ENCODE measurements at regions not wholly inside any gene's neighbourhood (a gene's known extent, or its start where the extent isn't known, plus 50 kb on each side); places are given as distances from the start of the nearest gene placed in this dataset.
"Not testable (repeated sequence)": the region's sequence is repeated elsewhere in the genome, so short reads cannot be mapped to it uniquely, and the experiment has no call there.

DNA sequence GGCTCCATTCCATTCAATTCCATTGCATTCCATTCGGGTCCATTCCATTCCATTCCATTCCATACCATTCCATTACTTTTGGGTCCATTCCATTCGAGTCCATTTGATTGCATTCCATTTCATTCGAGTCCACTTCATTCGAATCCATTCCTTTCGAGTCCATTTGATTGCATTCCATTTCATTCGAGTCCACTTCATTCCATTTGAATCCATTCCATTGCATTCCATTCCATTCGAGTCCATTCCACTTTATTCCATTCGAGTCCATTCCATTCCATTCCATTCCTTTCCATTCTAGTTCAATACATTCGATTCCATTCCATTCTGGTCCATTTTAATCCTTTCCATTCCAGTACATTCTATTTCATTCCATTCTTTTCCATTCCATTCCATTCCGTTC is 334.0 kb downstream of the ZNF33B start:
- POLR2A ChIA-PET, result no interaction called here

DNA sequence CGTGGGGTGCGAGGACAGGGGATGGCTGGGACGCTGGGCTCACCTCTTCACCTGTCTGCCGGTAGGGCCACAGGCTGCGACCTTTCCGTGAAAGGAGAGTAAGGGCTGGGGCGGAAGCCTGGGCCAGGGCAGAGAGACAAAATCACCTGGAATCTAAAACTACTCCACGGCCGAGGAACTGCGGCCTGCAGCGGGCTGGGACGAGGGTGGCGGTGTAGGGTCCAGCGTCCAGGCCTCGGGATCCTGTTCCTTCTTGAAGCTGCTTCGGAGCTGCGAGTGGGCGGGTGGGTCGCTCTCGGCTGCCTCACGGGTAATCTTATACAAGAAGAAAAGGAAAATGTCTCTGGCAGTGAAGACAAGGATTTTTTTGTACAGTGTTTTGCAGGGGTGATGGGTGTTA is 356.5 kb downstream of the ZNF33B start:
- POLR2A ChIA-PET; CTCF ChIA-PET; H3K4me3 ChIP-seq (ENCODE audit: low read depth, low read length); DNase-seq (ENCODE audit: low read depth, low spot score): not testable (repeated sequence)

More for the DNA sequence above, 334.0 kb downstream of the ZNF33B start:
- CTCF ChIA-PET, result no interaction called here
- DNase-seq (ENCODE audit: low read depth, low spot score), result no peak
- H3K4me3 ChIP-seq (ENCODE audit: low read depth, low read length), result no peak overlapping the region
- TF ChIP-seq, protein P1, sequence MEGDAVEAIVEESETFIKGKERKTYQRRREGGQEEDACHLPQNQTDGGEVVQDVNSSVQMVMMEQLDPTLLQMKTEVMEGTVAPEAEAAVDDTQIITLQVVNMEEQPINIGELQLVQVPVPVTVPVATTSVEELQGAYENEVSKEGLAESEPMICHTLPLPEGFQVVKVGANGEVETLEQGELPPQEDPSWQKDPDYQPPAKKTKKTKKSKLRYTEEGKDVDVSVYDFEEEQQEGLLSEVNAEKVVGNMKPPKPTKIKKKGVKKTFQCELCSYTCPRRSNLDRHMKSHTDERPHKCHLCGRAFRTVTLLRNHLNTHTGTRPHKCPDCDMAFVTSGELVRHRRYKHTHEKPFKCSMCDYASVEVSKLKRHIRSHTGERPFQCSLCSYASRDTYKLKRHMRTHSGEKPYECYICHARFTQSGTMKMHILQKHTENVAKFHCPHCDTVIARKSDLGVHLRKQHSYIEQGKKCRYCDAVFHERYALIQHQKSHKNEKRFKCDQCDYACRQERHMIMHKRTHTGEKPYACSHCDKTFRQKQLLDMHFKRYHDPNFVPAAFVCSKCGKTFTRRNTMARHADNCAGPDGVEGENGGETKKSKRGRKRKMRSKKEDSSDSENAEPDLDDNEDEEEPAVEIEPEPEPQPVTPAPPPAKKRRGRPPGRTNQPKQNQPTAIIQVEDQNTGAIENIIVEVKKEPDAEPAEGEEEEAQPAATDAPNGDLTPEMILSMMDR (IDR thresholded peaks at IDR 0.05; ENCODE audit: insufficient read depth, low read length, missing control alignments), result no peak

DNA sequence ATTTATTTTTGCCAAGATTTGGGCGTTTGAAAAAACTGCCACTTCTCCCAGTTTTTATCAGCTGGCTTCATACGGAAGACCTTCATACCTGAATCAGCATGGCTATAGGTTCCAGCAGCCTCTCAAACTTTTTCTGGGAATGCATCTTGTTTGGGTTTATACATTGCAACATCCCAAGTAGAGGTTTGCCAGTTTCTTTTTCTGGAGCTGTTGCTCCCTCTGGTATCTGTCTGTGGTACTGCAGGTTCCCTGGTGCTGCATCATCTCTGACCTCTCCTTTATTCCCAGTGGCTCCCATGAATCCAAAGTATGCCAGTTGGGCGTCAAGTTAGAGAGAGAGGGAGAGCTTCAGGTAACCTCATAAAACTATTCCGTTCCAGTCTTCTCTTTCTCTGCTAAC is 368.6 kb downstream of the ZNF33B start:
- DNase-seq (ENCODE audit: low read depth, low spot score); H3K4me3 ChIP-seq (ENCODE audit: low read depth, low read length); POLR2A ChIA-PET; CTCF ChIA-PET: not testable (repeated sequence)

DNA sequence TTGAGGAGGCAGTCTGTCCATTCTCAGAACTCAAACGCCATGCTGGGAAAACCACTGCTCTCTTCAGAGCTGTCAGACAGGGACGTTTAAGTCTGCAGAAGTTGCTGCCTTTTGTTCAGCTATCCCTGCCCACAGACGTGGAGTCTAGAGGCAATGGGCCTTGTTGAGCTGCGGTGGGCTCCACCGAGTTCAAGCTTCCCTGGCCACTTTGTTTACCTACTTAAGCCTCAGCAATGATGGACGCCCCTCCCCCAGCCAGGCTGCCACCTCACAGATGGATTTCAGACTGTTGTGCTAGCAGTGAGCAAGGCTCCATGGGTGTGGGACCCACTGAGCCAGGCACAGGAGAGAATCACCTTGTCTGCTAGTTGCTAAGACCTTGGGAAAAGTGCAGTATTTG is 375.1 kb downstream of the ZNF33B start:
- POLR2A ChIA-PET; DNase-seq (ENCODE audit: low read depth, low spot score); H3K4me3 ChIP-seq (ENCODE audit: low read depth, low read length); CTCF ChIA-PET: not testable (repeated sequence)

DNA sequence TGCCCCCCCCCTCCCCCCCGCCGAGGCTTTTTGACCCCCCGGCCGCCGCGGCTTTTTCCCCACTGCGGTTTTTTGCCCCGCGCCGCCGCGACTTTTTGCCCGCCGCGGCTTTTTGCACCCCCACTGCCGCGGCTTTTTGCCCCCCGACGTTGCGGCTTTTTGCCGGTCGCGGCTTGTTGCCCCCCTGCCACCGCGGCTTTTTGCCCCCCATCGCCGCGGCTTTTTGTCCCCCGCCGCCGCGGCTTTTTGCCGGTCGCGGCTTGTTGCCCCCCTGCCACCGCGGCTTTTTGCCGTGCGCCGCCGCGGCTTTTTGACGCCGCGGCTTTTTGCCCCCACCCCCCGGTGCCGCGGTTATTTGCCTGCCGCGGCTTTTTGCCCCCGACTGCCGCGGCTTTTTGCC is 395.4 kb downstream of the ZNF33B start:
- CTCF ChIA-PET; H3K4me3 ChIP-seq (ENCODE audit: low read depth, low read length); POLR2A ChIA-PET; DNase-seq (ENCODE audit: low read depth, low spot score): not testable (repeated sequence)

DNA sequence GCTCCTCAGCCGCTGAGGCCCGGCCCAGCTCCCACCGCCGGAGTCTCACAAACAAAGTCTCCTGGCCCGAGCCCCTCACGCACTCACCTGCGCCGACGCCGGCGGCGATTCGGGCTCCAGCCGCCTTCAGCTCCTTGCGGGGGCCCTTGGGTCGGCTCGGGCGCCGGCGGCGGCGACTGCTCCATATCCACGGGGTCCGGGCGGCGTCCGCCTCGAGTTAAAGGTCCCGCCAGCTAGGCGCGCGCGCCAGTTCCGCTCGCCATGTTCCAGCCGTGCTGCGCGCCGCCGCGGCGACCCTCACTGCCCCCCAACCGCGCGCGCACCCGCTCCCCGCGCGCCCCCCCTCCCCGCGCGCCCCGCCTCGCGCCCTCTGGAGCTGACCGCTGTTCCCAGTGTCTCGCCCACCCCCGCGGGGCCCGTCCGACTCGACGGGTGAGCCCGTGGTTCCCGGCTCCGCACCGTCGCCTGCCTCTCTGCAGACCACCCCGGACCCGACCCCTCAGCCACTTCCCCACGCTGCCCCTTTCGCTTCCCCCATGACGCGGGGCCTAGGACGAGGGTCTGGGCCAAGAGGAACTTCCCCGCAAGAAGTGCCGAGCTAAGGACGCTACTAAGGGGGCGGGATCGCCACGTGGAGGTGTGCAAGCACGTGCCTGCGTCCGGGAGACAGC is 396.1 kb downstream of the ZNF33B start:
- no peak overlapping the region for H3K4me3 ChIP-seq (ENCODE audit: low read depth, low read length)
- DNase-seq (ENCODE audit: low read depth, low spot score), result no peak
- POLR2A ChIA-PET, result no interaction called here
- CTCF ChIA-PET, result no interaction called here
- TF ChIP-seq, protein P1 (IDR thresholded peaks at IDR 0.05; ENCODE audit: insufficient read depth, low read length, missing control alignments), result no peak

DNA sequence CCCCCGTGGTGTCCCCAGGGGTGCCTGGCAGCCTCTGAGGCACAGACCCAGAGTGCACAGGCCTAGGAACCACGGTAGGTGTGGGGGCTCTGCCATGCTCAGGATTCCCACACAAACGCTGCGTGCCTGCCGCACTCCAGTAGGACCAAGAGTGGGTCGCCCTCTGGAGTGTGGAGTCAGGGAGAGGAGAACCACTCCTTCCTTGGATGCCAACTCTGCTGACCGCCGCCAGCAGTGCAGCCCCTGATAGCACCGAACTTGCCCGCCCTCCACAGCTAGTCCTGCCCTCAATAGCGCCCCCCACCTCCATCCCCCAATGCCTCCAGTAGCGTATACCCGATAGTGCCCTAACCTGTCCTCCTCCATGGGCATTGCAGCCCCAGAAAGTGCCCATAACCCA is 402.0 kb downstream of the ZNF33B start:
- POLR2A ChIA-PET; CTCF ChIA-PET; DNase-seq (ENCODE audit: low read depth, low spot score); H3K4me3 ChIP-seq (ENCODE audit: low read depth, low read length): not testable (repeated sequence)

DNA sequence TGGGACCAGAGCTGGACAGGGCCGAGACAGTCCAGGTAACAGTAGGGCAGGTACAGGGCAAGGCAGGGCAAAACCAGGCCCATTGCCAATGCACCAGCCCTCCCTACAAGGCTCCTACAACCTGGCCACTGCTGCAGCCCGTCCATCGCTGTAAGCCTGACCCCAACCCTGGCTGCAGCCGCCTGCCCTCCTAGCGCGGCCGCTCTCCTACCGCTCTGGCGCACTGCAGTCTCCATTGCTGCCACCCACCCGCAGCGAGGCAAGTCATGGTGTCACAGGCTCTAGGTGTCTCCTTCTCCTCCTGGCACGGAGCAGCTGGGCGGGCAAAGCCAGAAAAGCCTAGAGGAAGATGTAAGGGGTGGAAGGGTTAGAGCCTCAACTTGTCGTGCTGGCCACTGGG is 402.6 kb downstream of the ZNF33B start:
- POLR2A ChIA-PET; H3K4me3 ChIP-seq (ENCODE audit: low read depth, low read length); DNase-seq (ENCODE audit: low read depth, low spot score); CTCF ChIA-PET: not testable (repeated sequence)

DNA sequence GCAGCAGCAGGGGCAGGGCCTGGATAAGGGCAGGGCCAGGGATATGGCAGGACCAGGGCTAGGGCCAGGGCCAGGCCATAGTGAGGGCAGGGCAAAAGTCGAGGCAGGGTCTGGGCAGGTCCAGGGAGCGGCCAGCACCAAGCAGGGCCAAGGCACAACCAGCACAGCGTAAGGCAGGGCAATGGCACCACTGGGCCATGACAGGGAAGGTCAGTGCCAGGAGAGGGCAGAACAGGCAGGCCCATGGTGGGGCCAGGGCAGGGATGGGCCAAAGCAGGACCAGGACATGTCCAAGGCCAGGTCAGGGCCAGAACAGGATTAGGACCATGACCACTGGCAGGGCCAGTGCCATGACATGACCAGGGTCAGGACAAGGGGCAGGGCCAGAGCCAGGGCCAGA is 403.1 kb downstream of the ZNF33B start:
- CTCF ChIA-PET; POLR2A ChIA-PET; H3K4me3 ChIP-seq (ENCODE audit: low read depth, low read length); DNase-seq (ENCODE audit: low read depth, low spot score): not testable (repeated sequence)

DNA sequence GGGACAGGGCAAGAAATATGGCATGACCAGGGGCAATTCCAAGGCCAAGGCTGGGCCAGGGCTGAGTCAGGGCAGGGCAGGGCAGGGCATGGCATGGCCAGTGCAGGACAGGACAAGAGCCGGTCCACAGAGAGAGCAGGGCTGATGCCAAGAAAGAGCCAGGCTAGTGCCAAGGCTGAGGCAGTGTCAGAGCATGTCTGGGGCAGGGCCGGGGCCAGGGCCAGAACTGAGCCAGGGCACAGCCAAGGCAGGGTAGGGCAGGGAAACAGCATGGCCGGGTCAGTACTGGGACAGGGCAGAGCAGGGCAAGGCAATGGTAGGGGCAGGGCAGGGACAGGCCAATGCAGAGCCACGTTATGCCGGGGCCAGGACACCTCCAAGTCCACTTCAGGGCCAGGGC is 403.9 kb downstream of the ZNF33B start:
- DNase-seq (ENCODE audit: low read depth, low spot score); CTCF ChIA-PET; H3K4me3 ChIP-seq (ENCODE audit: low read depth, low read length); POLR2A ChIA-PET: not testable (repeated sequence)

DNA sequence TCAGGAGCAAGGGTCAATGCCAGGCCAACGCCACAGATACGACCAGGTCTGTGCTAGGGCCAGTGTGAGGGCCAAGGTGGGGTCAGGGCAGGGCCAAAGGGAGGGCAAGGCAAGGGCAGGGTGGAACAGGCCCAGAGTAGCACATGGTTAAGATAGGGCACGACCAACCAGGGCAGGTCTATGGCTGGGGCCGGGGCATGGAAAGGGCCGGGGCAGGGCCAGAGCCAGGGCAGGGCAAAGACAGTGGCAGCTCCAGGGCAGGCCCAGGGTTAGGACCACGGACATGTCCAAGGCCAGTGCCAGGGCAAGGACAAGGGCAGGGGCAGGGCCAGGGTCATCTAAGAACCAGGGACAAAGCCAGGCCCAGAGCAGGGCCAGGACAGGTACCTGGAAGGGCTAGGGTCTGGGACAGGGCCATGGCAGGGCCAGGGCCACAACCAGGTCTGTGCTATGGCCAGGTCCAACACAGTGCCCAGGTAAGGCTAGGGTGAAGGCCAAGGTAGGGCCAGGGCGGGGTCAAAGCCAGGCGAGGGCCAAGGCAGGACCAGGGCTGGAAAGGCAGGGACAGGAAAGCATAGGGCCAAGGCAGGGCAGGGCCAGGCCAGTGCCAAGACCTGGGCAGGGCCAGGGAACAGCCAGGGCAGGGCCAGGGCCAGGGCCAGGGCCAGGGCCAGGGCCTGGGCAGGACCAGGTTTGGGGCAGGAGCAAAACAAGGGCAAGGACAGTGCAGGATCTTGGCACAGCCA is 404.7 kb downstream of the ZNF33B start:
- CTCF ChIA-PET, POLR2A ChIA-PET: not testable (repeated sequence)

DNA sequence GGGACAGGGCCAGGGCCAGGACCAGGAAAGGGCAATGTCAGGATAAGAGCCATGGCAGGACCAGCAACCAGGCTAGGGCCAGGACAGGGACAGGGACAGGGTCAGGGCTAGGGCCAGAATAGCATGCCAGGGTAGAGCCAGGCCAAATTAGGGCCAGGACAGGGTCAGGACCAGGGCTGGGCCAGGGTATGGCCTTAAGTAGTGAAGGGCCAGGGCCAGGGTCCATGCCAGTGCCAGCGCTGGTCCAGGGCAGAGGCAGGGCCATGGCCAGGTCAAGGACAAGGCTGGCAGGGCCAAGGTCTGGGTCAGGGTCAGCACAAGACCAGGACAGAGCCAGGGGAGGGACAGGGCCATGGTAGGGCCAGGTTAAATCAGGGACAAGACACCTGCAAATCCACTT is 405.4 kb downstream of the ZNF33B start:
- POLR2A ChIA-PET; DNase-seq (ENCODE audit: low read depth, low spot score); CTCF ChIA-PET; H3K4me3 ChIP-seq (ENCODE audit: low read depth, low read length): not testable (repeated sequence)

More for the DNA sequence above, 404.7 kb downstream of the ZNF33B start:
- not testable (repeated sequence) for DNase-seq (ENCODE audit: low read depth, low spot score); H3K4me3 ChIP-seq (ENCODE audit: low read depth, low read length)

DNA sequence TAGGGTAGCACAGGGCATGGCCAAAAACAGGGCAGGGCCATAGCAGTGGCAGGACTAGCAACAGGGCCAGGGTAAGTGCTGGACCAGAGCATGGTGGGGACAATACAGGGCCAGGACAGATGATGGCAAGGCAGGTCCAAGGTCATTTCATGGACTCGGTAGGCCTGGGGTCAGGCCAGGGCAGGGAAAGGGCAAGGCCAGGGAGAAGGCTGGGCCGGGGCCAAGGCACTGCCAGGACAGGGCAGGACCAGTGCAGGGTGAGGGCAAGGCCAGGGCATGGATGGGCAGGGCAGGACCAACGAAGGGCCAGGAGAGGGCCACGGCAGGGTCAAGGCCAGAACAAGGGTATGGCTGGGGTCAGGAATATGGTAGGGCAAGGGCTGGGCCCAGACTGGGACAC is 407.6 kb downstream of the ZNF33B start:
- DNase-seq (ENCODE audit: low read depth, low spot score); H3K4me3 ChIP-seq (ENCODE audit: low read depth, low read length); CTCF ChIA-PET; POLR2A ChIA-PET: not testable (repeated sequence)

DNA sequence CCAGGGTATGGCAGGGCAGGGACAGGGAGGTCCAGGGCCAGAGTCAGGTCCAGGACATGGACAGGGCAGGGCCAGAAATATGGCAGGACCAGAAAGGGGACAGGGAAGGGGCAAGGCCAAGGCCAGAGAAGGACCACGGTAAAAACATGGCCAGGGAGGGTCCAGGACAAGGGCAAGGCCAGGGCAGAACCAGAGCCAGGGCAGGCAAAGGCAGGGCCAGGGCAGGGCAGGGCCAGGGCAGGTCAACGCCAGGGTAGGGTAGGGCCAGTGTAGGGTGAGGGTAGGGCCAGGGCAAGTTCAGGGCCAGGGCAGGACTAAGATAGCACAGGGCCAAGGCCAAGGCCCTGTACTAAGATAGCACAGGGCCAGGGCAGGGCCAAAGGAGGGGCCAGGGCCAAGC is 408.3 kb downstream of the ZNF33B start:
- DNase-seq (ENCODE audit: low read depth, low spot score); H3K4me3 ChIP-seq (ENCODE audit: low read depth, low read length); CTCF ChIA-PET; POLR2A ChIA-PET: not testable (repeated sequence)

DNA sequence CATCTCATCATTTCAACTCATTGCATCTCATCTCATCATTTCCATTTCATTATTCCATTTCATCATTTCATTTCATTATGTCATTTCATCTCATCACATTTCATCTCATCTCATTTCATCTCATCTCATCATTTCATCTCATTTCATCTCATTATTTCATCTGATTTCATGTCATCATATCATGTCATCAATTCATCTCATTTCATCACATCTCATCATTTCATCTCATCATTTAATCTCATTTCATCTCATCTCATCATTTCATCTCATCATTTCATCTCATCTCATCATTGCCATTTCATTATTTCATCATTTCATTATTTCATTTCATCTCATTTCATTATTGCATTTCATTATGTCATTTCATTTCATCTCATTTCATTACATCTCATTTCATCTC is 410.5 kb downstream of the ZNF33B start:
- DNase-seq (ENCODE audit: low read depth, low spot score); H3K4me3 ChIP-seq (ENCODE audit: low read depth, low read length); POLR2A ChIA-PET; CTCF ChIA-PET: not testable (repeated sequence)
